NK-92 (cell line): ENCODE measurements at regions not wholly inside any gene's neighbourhood (a gene's known extent, or its start where the extent isn't known, plus 50 kb on each side); places are given as distances from the start of the nearest gene placed in this dataset.

Source experiments
- DNase-seq: peaks from one replicate; lab custom pipeline; 2025; ENCODE audit not compliant: unreplicated experiment; lab: John Stamatoyannopoulos, UW

DNA sequence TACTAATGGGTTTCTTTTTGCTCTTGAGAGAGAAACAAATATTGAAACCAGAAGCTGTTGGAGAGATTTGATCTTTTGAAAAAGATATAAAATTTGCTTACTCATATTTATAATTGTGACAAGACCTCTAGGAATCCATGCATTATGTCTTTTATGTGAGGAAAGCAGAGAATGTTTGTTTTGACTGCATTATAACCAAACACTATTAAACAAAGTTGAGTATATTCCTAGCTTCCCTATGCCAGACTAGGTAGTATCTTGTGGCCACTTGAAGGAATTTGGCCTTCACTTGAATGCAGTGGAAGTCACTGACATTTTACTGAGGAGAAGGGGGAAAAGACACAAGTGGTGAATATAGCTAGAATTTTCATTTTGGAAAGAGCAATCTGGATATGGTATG, 521.8 kb upstream of the ZEB2 start:
- DNase-seq: no peak

DNA sequence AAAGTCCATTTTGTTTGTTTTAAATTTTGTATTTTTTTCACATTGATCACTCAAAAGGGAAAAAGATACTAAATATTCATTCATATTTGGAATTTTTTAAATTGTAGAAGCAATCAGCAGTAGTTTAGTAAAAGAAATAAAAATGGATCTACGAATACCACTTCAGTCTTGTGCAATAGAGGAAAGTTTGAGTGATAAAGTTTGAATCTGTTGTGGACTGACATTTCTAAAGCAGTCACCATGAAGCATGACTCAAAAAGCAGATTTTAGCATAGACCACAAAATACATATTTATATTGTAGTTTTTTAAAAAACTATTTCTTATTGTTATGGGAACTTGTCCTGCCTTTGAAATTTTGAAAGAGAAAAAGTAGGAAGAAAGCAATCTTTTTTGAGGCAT, 520.5 kb upstream of the ZEB2 start:
- DNase-seq: no peak

DNA sequence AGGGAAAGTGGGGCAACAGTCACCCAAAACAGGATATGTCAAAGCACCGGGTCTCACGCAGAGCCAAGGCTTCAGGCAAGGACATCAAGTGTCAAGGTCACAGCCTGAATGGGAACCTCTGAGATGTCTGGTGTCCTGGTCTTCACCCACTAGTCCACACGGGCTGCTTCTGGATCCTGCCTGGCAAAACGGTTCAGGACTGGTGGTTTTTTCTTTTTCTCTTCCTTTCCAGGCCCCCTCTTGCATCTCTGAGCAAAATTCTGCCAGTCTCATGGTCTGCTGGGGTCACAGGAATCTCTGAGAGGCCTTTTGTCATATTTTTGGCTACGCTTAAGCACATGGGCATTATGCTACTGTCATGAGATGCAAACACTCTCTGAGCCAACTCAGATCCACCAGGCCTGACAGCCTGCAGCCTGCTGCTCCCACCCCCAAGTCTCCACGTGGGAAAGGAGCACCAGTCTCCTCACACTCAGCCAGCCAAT, 518.2 kb upstream of the ZEB2 start:
- no peak for DNase-seq

DNA sequence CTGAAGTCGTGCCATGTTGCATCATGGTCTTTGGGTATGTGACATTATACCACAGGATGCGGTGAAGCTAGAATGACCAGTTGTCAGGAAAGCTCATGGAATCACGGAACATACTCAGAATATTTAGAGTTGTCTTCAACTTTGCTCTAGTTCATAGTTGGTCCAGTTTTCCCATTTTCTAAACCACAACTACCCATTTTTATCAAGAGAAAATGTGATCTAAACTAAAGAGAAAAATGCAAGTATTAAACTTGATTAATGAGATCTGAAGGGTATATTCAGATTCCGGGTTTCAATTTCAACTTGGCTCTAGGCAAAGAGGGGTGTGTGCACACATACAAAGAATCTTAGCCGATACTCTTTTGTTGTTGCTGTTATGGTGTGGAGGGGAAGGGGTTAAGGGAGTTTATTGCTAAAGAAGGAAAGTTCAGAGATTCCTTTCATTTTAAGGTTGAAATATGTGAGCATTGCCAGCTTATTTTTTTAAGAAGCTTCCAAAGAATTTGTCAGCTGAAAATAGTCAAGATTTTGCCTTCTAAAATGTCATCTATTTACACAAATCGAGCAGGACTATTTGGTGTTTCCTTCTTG, 516.6 kb upstream of the ZEB2 start:
- DNase-seq: no peak

DNA sequence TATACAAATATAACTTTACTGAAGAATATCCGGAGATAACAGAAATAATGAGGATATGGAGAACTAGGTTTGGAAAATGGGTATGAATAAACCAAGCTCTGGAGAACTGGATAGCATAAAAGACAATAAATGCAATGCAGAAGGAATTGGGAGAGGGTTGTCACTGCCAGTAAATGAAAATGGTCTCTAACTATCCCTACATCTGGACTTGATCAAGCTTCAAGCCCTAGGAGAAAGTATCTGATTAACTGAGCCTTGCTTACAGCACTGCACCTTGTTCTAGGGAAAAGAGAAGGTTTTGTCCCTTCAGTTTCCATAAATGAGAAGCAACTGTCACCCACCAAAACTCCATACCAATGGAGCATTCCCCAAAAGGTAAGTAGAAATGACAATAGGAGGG, 514.6 kb upstream of the ZEB2 start:
- DNase-seq: no peak

DNA sequence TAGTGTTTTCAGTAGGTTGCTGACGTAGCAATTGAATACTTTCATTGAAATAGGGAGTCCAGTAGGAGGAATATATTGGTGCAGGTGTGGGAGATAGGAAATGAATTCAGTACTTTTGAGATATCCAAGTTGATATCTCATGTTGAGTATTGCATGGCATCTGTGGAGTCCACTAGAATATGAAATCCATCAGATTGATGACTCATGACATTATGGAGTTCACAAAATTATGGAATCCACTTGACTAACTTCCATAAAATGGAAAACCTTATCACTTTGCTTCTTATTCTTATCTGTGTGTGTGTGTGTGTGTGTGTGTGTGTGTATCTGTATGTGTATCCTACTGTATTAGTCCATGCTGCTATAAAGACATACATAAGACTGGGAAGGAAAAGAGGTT, 513.5 kb upstream of the ZEB2 start:
- DNase-seq: no peak

DNA sequence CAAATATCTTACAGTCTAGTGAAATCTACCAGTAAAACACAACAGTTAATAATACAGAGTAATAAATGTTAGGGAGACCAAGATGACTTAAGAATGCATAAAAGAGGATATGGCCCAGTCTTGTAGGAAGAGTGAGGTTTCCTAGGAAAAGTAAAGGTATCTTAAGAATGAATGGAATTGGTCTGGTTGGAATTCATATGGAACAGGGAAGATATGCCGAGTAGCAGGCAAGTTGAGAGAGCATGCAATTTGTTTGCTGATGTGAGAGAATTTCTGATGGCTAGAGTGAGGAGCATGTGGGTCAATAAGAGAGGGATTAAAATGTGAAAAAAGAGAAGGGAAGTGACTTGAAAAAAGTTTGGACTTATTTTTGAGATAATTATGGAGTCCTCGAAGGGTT, 512.9 kb upstream of the ZEB2 start:
- no peak for DNase-seq

DNA sequence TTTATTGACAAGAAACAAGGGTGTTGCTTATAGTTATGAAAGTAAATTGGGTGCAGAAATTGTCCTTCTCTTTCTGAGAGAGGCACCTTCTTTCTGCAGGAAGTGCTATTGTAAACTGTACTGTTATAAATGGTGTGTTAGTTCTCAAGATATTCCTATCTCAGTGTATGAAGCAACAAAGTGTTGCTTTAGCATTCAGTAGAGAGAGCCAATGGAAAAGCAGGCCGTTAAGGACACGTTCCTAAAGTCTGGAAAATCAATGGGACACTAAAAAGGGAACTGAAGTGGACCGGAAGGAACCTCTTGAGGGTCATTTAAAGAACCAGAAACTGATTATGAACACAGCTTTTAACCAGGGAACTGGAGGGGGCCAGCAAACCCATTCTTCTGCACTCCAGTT, 510.0 kb upstream of the ZEB2 start:
- no peak for DNase-seq

DNA sequence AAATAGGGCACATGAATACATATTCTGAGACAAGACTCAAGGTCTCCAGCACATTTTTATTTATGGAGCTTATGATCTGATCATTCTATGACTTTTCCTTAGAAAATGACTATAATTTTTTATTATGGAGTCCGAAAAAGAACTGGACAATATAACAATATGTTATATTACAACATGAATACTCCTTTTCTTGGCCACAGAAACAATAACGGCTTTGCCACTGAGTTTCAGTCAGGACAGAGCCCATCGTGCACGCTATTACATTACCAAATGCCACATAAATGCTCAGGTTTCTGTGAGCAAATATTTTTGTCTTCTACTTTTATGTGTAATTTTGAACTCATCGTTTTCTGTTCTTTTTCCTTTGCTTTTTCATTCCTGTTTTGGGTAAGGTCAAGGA, 509.2 kb upstream of the ZEB2 start:
- no peak for DNase-seq

DNA sequence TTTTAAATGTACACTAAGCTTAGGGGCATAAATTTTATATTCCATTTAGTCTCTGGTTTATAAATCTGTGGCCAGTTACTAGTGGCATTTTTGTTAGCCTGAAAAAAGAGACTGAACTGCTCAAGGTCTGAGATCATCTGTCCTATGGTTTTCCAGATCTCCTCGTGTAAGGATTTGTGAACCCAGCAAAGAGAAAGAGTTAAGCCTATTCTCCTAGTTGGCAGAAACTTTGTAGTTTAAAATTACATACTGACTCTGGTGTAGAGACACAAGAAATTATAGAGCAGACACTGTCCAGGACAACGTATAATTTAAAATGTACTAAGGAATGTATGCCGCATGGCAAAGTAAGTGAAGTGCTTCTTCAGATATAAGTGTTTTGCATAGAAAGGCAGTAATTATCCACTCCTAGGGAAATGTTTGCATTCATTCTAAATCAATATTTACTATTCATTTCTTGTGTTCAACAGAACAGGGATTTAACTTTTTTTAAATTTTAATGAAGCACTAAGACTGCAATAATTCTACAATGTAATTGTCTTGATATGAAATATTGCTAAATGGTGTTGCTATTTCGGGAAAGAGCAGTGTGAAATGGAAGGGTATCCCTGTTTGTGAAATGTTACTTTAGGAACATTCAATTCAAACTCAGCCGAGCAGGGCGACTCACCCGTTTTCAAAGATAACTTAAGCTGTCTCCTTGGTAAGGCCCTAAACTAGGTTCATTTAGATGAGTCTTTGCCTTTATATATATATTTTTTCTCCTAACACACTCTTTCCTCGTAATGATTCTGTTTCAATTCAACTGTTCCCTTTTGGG, 508.4 kb upstream of the ZEB2 start:
- no peak for DNase-seq

DNA sequence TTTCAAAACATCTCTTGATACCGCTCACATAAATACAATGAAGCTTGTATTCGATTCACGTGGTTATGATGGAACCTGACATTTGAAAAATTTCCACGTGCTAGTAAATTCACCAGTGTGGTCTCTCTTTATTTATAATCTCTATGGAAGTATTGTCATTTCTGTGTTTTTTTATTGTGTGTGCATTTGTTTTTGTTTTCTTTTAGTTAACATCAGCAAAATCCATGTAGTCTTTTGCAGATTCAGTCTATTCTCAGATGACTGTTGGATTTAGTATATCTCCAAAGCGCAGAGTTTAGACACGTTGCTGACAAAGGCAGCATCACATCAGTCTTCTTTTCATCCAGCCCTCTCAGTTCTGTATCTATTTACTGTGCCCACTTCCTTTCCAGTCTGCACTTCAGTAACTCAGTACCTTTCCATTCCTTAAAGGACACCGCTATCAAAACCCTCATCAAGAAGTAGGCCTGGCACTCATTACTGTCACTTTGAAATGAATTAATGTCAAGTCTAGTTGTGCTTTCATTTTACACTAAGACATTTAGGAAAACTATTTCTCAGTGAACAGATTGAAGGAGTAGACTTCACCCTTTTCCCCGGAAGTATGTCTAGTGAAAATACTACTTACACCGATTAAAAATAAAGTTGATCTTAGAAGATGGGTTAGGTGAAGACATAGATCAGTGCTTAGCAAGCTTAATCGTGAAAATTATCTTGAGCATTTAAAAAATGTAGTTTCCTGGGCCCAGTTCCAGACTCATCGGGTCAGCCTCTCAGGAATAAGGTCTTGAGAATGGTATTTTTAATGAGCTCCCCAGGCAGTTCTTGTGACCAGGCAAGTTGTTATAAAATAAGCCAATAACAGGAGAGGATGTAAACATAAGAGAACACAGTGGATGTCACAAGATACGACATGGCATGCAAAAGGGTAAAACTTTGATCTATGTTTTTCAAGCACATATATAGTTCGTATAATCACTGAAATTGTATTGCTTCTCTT, 506.8 kb upstream of the ZEB2 start:
- DNase-seq: no peak

DNA sequence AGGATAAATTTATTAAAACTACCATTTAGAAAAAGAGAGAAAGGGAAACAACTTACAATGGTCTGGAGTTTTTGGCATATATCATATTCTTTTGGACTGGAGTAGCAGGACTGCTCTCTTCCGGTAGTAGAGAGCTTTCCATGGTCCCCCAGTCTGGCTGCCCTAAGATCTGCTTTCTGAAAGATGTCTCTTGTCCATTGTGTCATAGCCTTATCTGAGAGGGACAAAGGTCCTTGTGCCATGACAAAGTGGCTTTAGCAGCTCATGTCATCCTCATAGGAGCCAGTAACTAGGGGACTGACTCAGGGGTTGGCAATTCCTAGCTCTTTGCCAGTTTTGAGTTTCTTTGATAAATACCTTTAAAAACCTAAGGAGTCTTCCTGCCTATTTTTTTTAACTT, 505.5 kb upstream of the ZEB2 start:
- no peak for DNase-seq

DNA sequence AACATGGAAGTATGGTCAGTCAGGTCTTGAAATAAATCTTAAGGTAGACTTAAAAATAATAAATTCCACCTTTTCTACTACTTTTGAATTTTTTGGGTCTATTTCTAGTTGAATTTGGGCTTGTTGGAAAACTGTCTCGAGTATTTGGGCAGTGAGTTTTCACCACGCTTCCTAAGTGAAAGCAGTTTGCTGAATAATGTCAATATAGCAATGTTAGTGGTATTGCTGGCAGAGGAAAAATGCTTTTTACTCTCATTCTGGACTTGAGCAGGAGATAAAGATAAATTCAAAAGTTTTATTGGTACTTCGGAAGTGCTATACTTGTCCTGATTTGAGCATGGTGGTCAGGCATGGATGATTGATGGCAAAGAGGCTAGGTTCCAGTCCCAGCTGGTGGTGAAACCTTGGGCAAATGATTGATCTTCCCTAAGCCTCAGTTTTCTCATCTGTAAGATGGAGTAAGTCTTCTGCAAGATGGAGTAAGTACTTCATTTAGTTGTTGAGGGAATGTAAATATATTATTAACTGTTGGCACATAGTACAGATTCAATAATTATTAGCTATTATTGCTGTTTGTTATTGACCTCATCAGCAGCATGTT, 503.5 kb upstream of the ZEB2 start:
- no peak for DNase-seq

DNA sequence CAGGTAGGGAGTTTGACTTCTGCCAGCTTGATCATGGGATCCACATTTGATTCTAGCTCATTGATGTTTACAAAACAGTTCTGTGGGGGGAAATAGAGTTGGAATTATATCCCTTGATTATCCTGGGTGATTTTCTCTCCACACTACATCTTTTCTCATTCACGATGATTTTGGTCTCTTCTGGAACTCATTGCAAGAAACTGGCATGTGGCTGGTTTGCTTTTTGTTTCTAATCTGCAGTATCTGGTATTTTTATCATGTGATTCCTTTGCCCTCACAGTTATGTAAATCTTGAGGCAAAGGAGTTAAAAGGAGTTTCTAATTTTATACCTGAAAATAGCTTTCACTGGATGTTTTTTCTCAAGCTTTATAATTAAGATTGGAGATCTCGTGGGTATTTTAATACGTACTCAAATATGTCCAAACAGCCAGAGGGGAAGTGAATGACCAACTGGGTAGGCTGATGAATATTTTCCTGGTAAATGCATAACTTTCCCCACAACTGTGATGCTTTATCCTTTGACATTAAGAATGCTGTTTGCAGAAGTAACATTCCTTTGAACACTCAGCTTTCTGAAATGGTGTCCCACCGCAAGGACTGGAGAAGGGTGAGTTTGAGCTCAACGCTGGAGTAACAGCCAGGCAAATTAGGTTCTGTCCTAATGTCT, 502.9 kb upstream of the ZEB2 start:
- DNase-seq: no peak

DNA sequence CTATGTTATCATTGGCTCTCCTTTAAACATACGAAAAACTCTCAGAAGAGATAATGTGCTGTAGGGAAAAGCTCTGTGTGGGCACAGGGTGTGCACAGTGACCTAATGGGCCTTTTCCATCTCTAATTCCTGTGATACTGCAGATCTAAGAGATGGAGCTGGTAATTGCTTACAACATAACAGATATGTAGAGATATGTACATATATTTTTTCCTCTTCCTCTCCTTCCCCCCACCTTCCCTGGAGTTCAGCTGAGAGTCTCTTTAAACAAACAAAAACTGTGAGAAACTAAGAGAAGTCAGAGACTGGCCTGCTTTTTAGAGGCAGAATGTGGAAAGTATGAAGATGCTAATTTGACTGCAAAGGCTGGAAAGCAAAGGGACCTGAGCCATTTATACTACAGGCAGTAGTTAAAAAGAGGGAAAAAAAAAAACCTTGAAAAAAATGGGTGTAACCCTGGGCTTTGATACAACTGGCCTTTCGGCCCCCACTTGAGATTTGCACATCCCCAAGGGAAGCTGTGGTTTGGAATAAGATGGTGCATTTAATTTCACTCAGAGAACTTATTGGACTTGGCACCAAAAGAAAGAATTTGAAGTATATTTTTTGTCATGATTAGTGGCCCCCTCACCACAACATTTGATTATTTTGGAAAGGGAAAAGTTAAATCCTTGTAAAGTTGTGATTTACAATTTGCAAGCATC, 502.2 kb upstream of the ZEB2 start:
- DNase-seq: no peak

DNA sequence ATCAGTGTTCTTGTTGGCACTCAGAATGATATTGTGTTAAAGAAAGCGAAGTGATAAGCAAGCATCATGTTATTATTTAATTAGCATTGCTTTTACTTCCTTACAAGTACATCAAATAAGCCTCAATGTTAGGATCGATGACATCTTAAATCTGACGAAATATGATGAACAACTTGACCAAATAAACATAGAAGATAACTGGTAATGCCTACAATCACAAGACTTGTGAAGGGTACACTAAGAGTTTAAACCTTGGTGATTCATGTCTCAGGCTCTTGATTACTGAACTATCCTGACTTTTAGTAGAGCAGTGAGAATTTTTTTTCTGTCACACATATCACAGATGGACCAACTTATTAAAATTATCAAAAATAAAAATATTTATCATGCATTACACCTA, 500.8 kb upstream of the ZEB2 start:
- DNase-seq: no peak

DNA sequence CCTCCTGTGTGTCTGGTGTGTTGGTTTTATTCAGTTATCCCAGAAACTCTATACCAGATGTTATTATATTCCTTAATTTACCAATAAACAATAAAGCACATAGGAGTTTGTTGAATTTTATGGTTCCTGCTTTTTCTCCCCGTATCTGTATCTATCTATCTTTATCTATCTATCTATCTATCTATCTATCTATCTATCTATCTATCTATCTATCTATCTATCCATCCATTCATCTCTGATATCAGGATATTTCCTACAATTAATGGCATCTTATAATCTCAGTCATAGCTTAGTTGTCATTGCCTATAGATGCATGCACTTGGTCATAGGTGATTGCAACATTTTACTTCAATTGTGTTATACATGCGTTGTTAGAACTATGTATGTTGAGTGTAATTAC, 500.2 kb upstream of the ZEB2 start:
- DNase-seq: no peak

DNA sequence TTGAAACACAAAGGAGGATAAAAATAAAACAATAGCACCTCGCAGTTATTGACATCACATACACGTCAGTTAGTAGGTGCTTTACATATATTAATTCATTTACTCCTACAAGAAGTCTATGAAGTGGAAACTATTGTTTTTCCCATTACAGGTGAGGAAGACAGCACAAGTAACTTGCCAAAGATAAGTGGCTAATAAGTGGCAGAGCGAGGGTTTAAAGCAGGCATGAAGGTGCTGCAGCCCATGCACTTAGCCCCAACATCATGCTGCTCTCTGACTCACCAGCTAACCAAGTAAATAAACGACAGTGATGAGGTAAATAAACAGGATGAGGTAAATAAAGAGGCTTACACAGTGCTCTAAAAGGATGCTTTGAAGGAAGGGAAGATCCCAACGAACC, 498.6 kb upstream of the ZEB2 start:
- DNase-seq: no peak

DNA sequence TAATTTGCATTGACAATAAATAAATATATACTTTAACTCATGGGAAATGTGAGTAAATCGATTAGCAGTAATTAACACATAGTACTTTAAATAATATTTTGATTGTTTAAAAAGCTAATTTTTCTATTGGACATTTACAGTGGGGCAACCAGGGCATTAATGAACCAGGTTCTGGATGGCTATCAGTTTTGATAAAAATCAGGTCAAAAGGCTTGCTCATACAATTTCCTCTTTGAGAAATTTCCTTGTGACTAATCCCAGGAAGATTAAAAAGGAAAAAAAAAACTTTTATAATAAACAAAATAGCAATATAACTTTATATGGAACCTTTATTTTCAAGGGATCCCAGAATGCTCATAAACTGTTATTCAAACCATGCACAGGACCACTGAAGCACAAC, 497.2 kb upstream of the ZEB2 start:
- no peak for DNase-seq

DNA sequence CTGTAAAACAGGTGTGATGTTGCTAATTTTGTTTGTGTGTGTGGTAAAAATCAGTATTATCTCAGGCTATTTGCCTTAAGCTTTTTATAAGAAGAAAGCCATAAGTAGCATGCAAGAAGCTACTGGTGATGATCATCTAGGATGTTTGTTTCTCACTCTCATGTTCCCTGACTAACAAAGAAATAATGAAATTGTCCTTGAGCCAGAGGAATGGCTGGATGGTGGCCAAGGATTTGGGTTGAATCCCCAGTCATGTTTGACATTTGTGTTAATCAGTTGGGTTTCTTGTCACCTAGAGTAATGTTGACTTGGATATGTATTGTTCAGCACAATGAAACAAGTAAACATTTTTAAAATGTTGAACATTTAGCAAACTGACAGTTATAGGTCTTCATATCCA, 496.8 kb upstream of the ZEB2 start:
- no peak for DNase-seq
